ENCODE measurements at regions not wholly inside any gene's neighbourhood (a gene's known extent, or its start where the extent isn't known, plus 50 kb on each side); places are given as distances from the start of the nearest gene placed in this dataset.

- Histone ChIP-seq H2AFZ (ENCODE audit: control insufficient read depth, low read length) (no peak overlapping the region), H3K4me3 (ENCODE audit: control insufficient read depth in 2 of 3, extremely low read depth in 1 of 3, insufficient read depth in 2 of 3, low read depth in 1 of 3, low read length in 3 of 3) (no peak overlapping the region), H3K79me2 (ENCODE audit: control insufficient read depth, insufficient read depth, low read length) (no peaks in the 10 kb centered on the region), H3K4me1 (ENCODE audit: control insufficient read depth, extremely low read depth, insufficient read depth, low read length) (no peaks in the 10 kb centered on the region), H3K9ac (ENCODE audit: control insufficient read depth, extremely low read depth, insufficient read depth, low read length) (no peak overlapping the region), H3K9me3 (ENCODE audit: control insufficient read depth, low read depth, low read length) (no peaks in the 10 kb centered on the region), H3K36me3 (ENCODE audit: control insufficient read depth in 2 of 2, extremely low read depth in 1 of 2, insufficient read depth in 2 of 2, low read length in 2 of 2) (no peaks in the 10 kb centered on the region), H3K4me2 (ENCODE audit: control insufficient read depth, extremely low read depth, insufficient read depth, low read depth, low read length) (no peak overlapping the region), H3K27me3 (ENCODE audit: control insufficient read depth, extremely low read depth, insufficient read depth, low read length) (no peaks in the 10 kb centered on the region), H4K20me1 (ENCODE audit: control insufficient read depth, extremely low read depth, insufficient read depth, low read length) (no peaks in the 10 kb centered on the region), H3K27ac (ENCODE audit: control insufficient read depth, insufficient read depth, low read length) (no peak overlapping the region), H3K9me1 (ENCODE audit: control insufficient read depth, extremely low read depth, insufficient read depth, low read length) (no peaks in the 10 kb centered on the region)
- no peak for DNase-seq (ENCODE audit: low read depth, low spot score)
- FAIRE-seq, result no peak
- TF ChIP-seq, protein P1, sequence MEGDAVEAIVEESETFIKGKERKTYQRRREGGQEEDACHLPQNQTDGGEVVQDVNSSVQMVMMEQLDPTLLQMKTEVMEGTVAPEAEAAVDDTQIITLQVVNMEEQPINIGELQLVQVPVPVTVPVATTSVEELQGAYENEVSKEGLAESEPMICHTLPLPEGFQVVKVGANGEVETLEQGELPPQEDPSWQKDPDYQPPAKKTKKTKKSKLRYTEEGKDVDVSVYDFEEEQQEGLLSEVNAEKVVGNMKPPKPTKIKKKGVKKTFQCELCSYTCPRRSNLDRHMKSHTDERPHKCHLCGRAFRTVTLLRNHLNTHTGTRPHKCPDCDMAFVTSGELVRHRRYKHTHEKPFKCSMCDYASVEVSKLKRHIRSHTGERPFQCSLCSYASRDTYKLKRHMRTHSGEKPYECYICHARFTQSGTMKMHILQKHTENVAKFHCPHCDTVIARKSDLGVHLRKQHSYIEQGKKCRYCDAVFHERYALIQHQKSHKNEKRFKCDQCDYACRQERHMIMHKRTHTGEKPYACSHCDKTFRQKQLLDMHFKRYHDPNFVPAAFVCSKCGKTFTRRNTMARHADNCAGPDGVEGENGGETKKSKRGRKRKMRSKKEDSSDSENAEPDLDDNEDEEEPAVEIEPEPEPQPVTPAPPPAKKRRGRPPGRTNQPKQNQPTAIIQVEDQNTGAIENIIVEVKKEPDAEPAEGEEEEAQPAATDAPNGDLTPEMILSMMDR (optimal IDR thresholded peaks at IDR 0.05 in 1 of 3, IDR thresholded peaks at IDR 0.05 in 1 of 3, conservative IDR thresholded peaks at IDR 0.05 in 1 of 3; ENCODE audit: extremely low read depth in 1 of 3, insufficient read depth in 2 of 3, low read length in 3 of 3), result no peak
- dilution Hi-C loops (cut with MboI; ENCODE audit: extremely low pct_ligation_motif_present, low sequenced_read_pairs), result no loop called here
Observed at GRCh38 chr2:204264621-204265140, 280.6 kb upstream of the PARD3B start.

DNA sequence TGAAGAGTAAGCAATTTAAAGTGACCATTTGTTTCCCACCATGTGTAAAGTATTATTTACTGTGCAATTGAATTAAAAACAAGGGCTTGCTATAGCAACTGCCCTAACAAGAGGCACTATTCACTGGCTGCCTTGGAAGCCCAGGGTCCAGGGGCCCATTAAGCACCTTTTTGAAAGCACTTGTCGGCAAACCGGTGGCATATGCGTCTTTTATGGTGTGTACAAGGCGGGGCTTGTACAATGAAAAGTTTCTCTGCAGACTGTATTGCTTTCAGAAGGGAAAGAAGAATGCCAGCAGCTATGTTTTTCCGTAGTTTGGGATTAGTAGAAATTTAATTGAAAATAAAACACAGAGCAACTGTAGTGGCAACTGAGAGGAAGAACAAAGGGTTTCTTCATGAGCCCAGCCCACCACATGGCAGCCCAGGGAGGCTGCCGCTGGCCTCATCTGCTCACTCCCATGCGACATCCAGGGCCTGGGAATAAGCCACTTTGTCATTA, 279.5 kb upstream of the PARD3B start:
- dilution Hi-C loops (cut with MboI; ENCODE audit: extremely low pct_ligation_motif_present, low sequenced_read_pairs), result no loop called here
- Histone ChIP-seq H3K9me3 (ENCODE audit: control insufficient read depth, low read depth, low read length) (no peaks in the 10 kb centered on the region), H3K36me3 (ENCODE audit: control insufficient read depth in 2 of 2, extremely low read depth in 1 of 2, insufficient read depth in 2 of 2, low read length in 2 of 2) (no peaks in the 10 kb centered on the region), H3K9ac (ENCODE audit: control insufficient read depth, extremely low read depth, insufficient read depth, low read length) (no peak overlapping the region), H3K9me1 (ENCODE audit: control insufficient read depth, extremely low read depth, insufficient read depth, low read length) (no peaks in the 10 kb centered on the region), H3K27ac (ENCODE audit: control insufficient read depth, insufficient read depth, low read length) (no peak overlapping the region), H3K27me3 (ENCODE audit: control insufficient read depth, extremely low read depth, insufficient read depth, low read length) (no peaks in the 10 kb centered on the region), H3K79me2 (ENCODE audit: control insufficient read depth, insufficient read depth, low read length) (no peaks in the 10 kb centered on the region), H3K4me2 (ENCODE audit: control insufficient read depth, extremely low read depth, insufficient read depth, low read depth, low read length) (no peak overlapping the region), H3K4me1 (ENCODE audit: control insufficient read depth, extremely low read depth, insufficient read depth, low read length) (no peaks in the 10 kb centered on the region), H3K4me3 (ENCODE audit: control insufficient read depth in 2 of 3, extremely low read depth in 1 of 3, insufficient read depth in 2 of 3, low read depth in 1 of 3, low read length in 3 of 3) (no peak overlapping the region), H2AFZ (ENCODE audit: control insufficient read depth, low read length) (no peak overlapping the region), H4K20me1 (ENCODE audit: control insufficient read depth, extremely low read depth, insufficient read depth, low read length) (no peaks in the 10 kb centered on the region)
- TF ChIP-seq, protein P1 (optimal IDR thresholded peaks at IDR 0.05 in 1 of 3, IDR thresholded peaks at IDR 0.05 in 1 of 3, conservative IDR thresholded peaks at IDR 0.05 in 1 of 3; ENCODE audit: extremely low read depth in 1 of 3, insufficient read depth in 2 of 3, low read length in 3 of 3), result no peak
- TF ChIP-seq EZH2 (IDR thresholded peaks at IDR 0.05; ENCODE audit: low read length), result no peak
- FAIRE-seq (no peak), DNase-seq (ENCODE audit: low read depth, low spot score) (no peak)

Data from keratinocyte (primary cell).